ENCODE measurements at regions not wholly inside any gene's neighbourhood (a gene's known extent, or its start where the extent isn't known, plus 50 kb on each side); places are given as distances from the start of the nearest gene placed in this dataset.
A peak's percentile ranks its signal among the peaks of the same experiment; 100 is the strongest.

DNA sequence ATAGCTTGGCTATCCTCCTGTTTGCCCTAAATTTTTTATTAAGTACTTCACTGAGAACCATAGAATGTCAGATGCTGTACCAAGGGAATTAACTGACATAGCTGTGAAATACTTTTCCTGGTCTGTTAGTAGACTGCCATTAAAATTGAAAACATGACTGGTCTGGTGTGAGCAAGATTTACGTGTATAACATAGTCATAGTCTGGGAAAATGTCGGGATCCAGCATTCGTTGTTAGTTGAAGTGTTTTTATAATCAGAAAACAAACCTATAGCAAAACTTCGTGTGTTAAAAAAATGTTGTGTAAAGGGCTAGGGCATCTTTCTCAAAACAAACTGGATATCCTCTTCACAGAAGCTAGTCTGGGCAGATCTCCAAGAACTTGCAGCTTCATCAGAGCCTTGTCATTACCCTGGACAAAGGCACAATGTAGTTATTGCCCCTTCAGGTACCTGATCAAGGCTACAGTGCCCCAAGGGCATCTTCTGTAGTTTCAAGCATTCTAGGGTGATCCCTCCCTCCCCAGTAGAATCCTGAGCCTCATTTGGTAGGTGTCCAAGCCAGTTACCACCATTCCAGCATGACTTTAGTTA lies 454.2 kb upstream of the SGCD start:
- DNase-seq, result peak; percentile 63

DNA sequence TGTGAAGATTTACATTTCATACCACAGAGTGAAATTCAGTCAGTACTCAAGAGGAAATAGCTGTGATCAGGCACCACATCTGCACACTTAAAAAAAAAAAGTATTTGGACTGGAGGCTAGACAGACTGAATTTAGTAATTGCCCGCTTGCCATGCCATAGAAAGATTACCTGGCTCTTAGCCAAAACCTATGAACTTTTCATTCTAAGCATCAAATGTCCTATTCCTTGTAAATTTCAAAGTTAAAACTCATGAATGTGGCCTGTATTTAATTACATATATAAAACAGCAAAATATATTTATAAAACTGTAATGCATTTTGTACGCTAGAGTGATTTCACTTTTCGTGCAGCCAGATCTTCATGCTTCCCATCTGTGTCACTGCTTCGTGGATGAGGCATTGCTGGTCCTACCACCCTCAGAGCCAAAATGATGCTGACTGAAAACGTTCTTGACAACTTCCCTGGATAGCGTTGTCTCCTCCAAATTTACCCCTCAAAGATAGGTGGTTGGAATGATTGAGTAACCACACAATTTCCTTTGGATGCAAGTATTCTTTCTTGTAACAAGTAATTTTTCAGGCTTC lies 447.9 kb upstream of the SGCD start:
- peak; percentile 77 for DNase-seq

DNA sequence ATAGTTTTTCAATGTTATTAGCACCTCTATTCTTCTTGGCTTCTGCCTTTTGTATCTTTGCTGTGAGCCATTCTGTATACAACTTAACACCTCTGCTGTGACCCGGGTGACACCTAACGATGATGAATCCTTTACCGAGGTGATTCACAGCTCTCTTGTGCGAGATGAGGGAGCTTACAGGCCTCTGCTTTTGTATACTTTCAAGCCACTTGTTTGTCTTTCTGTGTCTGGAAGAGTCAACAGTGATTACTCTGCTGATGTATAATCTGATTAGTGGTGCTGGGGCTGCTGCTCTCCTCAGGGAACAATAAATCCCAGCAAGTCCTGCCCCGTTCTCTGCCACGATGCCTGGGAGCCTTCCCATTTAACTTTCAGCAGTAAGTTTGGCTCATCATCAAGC lies 442.9 kb upstream of the SGCD start:
- peak; percentile 59 for DNase-seq

DNA sequence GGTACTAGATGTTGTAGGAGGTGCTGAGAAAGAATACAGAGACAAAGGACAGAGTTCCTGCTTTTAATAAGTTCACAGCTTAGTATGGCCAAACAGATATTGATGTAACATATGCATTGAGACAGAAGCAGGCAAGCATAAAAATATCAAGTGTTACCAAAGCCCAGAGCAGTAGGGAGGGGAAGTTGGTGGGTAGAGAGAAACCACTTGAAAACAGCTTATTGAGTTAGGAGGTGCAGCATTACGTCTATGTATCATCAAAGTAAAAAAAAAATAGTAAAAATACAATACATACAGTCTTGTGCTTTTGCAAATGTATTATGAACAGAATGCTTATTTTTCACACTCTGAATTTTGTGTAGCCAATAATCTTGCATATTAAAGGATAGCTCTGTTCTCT lies 441.8 kb upstream of the SGCD start:
- DNase-seq, result no peak

DNA sequence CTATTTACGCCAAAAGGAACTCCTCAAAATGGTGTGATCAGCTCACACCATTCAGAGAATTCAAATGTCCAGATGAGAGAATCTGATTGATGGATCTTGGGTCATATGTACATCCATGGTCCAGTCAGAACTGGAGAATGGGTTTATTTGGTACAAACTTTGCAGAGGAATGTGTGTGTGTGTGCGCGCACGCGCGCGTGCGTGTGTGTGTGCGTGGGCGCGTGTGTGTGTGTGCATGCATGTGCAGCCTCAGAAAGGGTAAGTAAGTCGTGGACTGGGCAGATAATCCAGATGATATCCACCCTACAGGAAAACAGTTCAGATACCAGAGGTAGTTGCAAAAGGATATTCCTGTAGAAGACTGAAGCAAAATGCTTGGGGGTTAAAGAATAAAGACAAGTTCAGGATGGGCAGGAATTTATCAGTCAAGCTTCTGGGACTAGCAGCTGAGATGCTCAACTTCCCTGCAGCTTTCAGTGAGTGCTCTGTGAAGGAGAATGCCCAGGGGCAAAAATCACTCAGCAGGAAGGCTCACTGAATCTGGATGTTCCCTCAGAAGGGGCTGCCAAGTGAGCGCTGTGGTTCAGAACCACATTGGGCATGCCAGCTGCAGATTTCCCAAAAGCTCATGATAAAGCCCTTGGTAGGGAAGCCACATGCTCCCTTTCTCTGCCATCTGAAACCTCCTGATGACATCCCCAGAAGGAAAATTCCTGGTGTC lies 440.5 kb upstream of the SGCD start:
- DNase-seq, result no peak

DNA sequence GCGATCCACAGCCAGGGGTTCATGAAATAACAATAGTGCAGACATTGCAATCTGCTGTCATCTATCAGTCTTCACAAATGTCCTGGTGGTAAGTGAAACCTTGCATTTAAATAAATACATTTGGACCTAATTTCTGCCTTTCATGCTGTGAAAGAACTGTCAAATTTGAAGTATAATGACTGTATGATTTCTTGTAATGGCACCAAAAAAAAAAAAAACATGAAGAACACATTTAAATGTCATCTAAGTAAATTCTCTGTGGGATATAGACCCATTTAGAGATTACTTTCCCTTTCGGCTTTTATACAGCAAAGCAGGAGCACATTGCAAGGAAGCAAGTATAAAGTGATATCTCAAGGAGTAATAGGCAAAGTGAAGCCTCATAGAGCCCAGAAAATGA lies 431.5 kb upstream of the SGCD start:
- no peak for DNase-seq

DNA sequence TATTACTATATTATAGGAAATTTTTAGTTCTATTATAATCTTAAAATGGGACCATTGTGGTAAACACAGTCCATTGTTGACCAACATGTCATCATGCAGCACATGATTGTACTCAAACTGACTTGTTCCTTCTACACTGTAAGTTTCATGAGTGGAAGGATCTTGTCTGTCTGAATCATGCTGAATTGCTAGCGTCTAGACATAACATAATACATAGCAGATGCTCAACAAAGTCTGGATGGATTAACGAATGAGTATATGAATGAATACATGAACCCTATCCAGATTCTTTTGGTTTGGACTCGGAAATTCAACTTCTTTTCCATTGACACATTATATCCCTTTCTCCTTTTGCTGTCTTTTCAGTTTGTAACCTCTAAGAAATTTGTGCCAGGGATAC lies 429.2 kb upstream of the SGCD start:
- peak; percentile 79 for DNase-seq

DNA sequence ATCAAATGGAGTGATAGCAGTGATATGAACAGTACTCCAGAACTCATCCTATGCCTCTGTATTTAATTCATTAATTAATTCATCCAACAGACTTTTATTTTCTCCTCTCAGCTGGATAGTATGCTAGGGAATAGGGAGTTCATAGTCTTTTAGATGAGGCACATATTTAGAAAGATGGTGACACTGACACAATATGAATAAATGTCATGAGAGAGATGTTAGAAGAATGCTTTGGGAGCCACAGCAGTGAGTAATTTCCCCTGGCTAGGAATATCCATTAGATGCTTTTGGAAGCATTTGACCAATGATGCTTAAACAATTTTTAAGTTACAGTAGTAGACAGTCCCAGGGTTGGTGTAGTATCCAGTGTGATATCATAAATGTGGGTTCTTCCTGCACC lies 428.7 kb upstream of the SGCD start:
- peak; percentile 73 for DNase-seq

DNA sequence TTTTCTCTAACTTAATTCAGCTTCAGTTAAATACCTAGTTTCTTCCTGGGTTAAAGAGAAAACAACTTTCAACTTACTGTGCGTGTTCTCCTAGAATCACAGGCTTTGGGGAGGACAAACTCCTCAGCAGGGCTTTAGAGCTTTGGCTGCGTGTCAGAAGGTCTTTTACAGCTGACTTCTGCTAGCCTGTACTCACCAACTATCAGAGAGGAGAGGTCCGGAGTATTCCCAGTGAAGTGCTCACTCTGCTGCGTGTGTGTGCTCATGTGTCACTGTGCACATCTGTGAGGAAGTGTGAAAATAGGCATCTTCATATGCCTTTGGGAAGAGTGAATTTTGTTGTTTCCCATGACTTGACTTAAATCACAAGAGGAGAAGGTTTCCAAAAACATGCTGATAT lies 423.2 kb upstream of the SGCD start:
- no peak for DNase-seq

DNA sequence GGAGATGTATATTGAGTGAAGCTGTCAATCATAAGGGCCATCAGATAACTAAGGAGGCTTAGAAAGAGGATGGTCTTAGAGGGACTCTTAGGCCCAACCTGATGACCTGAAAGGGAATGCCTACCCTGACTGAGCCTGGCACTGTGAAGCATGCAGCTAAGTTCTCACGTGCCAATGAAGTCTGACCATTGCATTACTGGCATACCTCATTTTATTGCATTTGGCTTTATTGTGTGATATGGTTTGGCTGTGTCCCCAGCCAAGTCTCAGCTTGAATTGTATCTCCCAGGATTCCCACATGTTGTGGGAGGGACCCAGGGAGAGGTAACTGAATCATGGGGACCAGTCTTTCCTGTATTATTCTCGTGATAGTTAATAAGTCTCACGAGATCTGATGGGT lies 421.6 kb upstream of the SGCD start:
- DNase-seq, result peak; percentile 73

DNA sequence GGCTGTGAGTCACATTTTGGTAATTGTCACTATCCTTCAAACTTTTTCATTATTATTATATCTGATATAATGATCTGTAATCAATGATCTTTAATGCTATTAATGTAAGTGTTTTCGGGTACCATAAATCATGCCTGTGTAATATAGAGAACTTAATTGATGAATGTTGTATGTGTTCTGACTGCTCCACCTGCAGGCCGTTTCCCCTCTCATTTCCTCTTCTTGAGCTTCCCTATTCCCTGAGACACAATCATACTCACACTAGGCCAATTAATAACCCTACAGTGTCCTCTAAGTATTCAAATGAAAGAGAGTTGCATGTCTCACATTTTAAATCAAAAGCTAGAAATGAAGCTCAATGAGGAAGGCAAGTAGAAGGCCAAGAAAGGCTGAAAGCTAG lies 420.9 kb upstream of the SGCD start:
- DNase-seq, result no peak

DNA sequence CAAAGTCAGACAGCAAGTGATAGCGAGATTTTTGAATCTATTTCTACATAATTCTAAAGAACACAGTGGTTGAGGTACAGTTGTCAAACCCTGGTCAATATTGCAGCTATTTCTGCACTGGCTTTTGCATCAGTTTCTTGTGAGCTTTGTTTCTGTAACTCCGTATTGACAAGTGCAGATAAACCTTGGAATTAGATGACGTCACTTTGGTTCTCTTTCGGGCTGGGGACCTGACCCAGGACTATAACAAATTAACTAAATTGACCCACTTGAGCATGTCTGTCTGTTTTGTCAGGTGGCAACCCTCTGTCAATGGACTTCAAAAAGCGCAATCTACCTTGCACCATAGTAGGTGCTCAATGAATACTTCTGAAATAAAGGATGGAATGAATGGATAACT lies 418.4 kb upstream of the SGCD start:
- DNase-seq, result no peak

DNA sequence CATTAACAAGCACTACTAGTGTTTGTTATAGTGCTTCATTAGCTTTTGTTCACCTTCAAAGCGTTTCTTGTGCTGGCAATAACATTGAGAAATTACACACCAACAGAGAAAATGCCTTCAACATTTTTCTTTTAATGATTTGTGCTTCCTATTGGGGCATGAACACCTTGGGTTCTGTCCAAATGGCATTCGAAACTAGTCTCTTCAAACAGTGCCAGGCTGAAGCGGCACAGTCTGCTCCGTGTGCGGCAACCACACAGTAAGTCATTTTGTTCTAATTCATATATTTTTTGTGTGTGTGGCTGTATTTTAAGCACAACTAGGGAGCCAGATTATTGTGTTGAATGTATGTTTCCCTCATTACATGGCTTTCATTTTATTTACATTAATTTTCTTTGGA lies 414.7 kb upstream of the SGCD start:
- no peak for DNase-seq

DNA sequence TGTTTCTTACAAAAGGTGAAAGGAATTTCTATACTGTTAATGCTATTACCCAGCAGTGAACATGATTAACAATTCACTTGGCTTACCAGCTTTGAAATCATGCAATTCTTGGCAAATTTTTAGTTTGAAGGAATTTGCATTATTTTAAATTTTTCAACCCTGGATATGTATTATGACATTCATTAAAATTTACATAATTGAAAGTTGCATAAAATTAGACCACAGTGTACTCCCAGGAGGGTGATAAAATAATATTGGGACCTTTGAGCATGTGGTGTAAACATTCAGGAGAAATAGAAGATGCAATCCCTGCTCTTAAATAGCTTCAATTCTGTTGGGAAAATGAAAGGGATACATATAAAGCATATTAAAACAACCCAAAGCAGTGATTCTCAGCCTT lies 412.2 kb upstream of the SGCD start:
- peak; percentile 65 for DNase-seq

DNA sequence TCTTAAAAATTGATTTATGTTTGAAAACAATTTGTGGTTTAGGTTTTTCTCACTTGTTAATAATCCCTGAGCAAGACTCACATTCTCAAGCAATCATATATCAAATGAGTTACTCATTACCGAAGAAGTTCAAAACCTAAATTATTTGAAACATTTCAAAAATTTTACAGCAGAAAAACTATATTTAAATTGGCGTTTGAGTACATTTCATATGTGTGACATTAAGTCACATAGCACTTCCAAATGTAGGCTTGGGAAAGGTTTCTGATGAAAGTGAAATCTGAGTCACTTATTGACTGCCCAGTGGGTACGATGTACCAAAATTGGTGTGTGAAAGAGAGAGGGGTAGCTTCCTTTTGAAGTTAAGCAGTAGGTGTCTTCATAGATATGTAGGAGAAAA lies 411.4 kb upstream of the SGCD start:
- DNase-seq, result peak; percentile 80

DNA sequence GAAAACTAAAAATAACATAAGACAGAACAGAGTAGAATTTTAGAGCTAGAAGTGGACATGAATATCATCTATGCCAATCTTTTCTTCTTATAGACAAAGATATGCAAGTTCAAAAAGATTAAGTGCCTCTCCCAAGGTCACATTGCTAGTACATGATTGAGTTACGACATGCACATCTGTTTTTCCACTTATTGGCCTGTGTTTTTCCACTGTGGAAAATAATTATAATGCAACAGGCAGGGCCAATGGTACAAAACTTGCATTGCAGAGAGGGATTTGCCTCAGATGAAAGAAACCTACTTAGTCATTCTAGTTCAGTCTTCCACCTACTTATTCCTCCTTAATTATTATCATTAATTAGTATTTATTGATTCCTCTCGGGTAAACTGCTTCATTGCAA lies 407.8 kb upstream of the SGCD start:
- no peak for DNase-seq

DNA sequence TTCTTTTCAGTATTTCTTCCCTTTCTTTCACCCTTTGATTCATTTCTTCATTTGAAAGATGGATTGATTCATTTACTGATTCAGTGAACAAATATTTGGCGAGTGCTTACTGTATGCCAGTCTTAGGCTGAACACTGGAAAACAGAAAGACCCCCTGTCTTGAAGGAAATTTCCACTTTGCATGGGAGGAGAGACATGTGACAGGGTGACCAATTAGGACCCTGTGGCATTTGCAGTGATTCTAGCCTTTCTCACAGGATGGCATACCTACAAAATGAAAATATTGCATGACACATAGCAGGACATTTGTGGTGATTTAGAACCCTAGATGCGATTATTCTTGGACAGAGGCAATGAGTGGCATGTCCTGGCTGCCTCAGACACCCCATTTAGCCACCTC lies 407.2 kb upstream of the SGCD start:
- no peak for DNase-seq

DNA sequence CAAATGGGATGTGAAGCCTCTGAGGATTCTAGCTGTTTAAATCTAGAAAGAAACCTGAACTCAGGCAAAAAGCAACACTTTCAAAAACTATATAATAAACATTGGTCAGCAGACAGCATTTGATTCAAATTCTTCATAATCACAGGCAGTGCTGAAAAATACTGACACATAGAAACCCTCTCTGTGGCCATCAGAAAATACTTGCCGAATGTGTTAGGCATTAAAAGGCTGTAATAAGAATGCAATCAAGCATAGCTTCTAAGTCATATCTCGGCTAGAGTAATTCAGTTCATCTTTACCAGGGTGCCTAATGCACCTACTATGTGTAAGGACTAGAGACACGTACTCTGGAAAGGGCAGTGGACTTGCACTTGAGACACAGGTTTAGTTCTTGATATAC lies 405.3 kb upstream of the SGCD start:
- peak; percentile 39 for DNase-seq

DNA sequence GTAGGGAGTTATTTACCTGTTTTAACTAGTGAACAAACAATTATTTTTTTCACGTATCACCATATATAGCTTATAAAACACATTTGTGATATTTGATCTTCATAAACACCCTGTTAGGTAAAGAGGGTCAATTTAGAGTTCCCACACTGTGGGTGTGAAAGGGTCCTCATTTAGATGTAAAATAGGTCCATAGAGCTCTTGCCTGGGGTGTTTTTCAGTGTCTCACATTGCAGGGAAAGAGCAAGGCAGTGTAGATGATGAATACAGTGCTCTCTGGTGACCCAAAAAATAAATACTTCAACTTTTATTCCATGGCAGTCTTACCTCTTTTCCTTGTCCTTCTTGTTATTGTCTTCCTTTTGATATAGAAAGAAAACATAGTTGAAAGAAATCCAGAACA lies 403.2 kb upstream of the SGCD start:
- DNase-seq, result no peak

DNA sequence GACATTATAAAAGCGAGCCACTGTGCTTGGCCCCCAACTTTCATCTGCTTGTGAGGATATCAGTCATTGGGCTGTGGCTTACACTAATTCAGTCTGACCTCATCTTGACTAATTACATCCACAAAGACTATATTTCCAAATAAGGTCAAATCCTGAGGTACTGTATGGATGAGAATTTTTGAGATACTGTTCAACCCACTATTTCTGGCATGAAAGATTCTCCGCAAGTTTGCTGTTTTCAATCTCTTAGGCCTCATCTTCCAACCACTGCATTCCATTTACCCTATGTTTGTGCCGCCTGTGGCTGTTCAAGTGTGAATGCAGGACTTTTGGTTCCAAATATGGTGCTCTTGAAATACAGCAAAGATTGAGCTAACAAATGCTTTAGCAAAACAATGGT lies 400.9 kb upstream of the SGCD start:
- DNase-seq, result peak; percentile 96

DNA sequence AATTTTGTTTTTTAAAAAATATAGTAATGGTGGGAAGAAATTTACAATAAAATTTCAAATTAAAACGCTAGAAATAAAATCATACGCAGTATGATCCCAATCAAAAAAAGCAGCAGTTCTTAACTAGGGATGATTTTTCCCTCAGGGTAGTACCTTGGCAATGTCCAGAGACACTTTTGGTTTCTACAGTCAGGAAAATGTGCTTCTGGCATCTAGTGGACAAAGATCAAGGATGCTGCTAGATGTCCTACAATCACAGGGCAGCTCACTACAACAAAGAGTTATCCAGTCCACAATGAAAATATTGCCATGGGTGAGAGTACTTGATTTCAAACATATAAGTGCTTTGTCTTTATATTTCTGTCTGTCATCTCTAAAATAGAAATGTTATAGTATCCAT lies 400.2 kb upstream of the SGCD start:
- peak; percentile 33 for DNase-seq

DNA sequence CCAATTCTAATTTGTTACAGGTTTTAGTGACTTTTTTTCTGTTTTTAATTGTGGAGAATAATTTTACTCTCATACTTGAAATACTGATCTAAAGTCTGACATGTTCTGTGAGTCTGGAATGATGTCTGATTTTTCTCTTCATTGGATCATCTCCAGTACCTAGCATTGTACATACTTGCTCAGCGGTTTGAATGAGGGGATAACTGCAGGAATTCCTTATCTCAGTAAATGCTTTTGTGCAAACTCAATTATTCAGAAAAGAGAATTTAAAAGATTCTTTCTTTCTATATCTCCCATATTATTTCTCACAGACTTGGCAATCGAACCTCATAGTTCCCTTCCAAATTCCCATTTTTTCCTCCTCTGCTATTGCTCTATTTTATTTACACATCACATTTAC lies 397.9 kb upstream of the SGCD start:
- DNase-seq, result peak; percentile 44

DNA sequence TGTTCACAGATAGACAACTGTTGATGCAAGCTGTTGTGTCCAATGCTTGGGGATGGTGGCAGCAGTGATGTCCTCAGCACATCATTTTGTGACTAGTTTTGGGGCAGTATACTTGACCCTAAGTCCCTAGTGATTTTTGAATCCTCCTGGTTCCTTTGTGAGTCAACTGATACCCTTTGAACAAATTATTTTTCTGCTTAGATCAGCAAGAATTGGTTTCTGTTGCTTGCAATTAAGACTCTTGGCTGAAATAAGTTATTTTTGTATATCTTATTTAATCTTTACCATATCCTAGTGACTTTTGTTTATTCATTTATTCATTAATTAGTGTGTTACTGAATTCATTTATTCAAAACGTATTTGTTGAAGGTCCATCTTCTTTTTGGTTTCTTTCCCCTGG lies 392.0 kb upstream of the SGCD start:
- no peak for DNase-seq

DNA sequence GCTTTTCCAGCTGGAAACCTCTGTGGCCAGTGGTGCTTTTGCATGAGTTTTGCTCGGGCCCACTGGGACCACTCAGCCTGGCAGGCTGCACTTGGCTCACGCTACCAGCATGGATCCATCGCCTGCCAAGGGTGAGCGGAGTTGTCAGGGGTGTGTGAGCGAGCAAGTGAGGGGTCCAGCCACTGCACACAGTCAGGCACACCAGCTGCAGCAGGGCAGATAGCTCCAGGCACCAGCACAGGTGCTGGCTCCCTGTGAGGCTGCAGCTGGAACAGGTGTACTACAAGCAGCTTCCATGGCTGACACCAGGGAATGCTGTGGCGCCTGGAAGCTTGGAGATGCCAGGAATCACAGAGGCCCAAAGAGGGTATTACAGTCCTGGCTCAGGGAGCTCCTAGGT lies 391.2 kb upstream of the SGCD start:
- DNase-seq, result no peak

All from fibroblast of skin of right quadriceps (primary cell).